GM23338 (cell line): ENCODE measurements at regions not wholly inside any gene's neighbourhood (a gene's known extent, or its start where the extent isn't known, plus 50 kb on each side); places are given as distances from the start of the nearest gene placed in this dataset.

Source experiments
- ATAC-seq: fragments of 200-7000 bp; cut with Tn5 transposase; 3 replicates; pipeline ENCODE4 v1.9.1; 2020
- DNase-seq: peaks from one replicate; pipeline ENCODE4 v3.0.0-alpha.2; 2015; ENCODE audit warnings: low spot score
- H2AFZ ChIP-seq: fragments of 200-600 bp; sonication (generic); 2 replicates; pipeline ENCODE4 v1.8.0; 2016; ENCODE audit warnings: antibody characterized with exemption, mild to moderate bottlenecking, moderate library complexity
- H3F3A ChIP-seq: fragments of 200-600 bp; sonication (generic); replicated peaks from 2 replicates; pipeline ENCODE4 v1.8.0; 2017; ENCODE audit warnings: antibody characterized with exemption, mixed run types, low read depth
- H3K27ac ChIP-seq: fragments of 200-600 bp; sonication (generic); 2 replicates; pipeline ENCODE4 v1.6.1; 2016; ENCODE audit warnings: low read depth
- H3K27me3 ChIP-seq: fragments of 200-600 bp; sonication (generic); 2 replicates; pipeline ENCODE4 v1.8.0; 2016; ENCODE audit warnings: mild to moderate bottlenecking, mixed run types, moderate library complexity; ENCODE audit not compliant: insufficient read depth
- H3K36me3 ChIP-seq: fragments of 200-600 bp; sonication (generic); 2 replicates; pipeline ENCODE4 v1.8.0; 2016; ENCODE audit warnings: mild to moderate bottlenecking; ENCODE audit not compliant: insufficient read depth
- H3K4me1 ChIP-seq: fragments of 200-600 bp; sonication (generic); 2 replicates; pipeline ENCODE4 v1.8.0; 2016; ENCODE audit warnings: mild to moderate bottlenecking, moderate library complexity; ENCODE audit not compliant: insufficient read depth
- H3K4me2 ChIP-seq: fragments of 200-600 bp; sonication (generic); 2 replicates; pipeline ENCODE4 v1.7.1; 2017; ENCODE audit warnings: mixed run types
- H3K4me3 ChIP-seq: fragments of 200-600 bp; sonication (generic); 2 replicates; pipeline ENCODE4 v1.6.1; 2016; ENCODE audit warnings: mixed run types
- H3K79me2 ChIP-seq: fragments of 200-600 bp; sonication (generic); replicated peaks from 2 replicates; pipeline ENCODE4 v1.8.0; 2017; ENCODE audit warnings: mild to moderate bottlenecking; ENCODE audit not compliant: insufficient read depth
- H3K9me2 ChIP-seq: fragments of 200-600 bp; sonication (generic); 2 replicates; pipeline ENCODE4 v1.8.0; 2017; ENCODE audit not compliant: insufficient read depth
- H4K20me1 ChIP-seq: fragments of 200-600 bp; sonication (generic); replicated peaks from 2 replicates; pipeline ENCODE4 v1.8.0; 2017; ENCODE audit warnings: mild to moderate bottlenecking; ENCODE audit not compliant: insufficient read depth
- H3K27ac Mint-ChIP-seq: 2 replicates; pipeline ENCODE4 v1.8.0; 2020; ENCODE audit warnings: inconsistent platforms, mild to moderate bottlenecking, moderate library complexity, mixed read lengths
- H3K27me3 Mint-ChIP-seq: 3 replicates; pipeline ENCODE4 v1.8.0; 2022; ENCODE audit warnings: low read depth, mild to moderate bottlenecking, moderate library complexity, mixed read lengths, inconsistent platforms; ENCODE audit not compliant: insufficient read depth, poor library complexity
- H3K36me3 Mint-ChIP-seq: 3 replicates; pipeline ENCODE4 v1.8.0; 2021; ENCODE audit warnings: low read depth, mild to moderate bottlenecking, inconsistent platforms, moderate library complexity, mixed read lengths
- H3K4me1 Mint-ChIP-seq: 3 replicates; pipeline ENCODE4 v1.8.0; 2020; ENCODE audit warnings: mild to moderate bottlenecking, inconsistent platforms, mixed read lengths
- H3K4me3 Mint-ChIP-seq: 3 replicates; pipeline ENCODE4 v1.8.0; 2021; ENCODE audit warnings: moderate library complexity, mild to moderate bottlenecking, inconsistent platforms, mixed read lengths
- H3K9me3 Mint-ChIP-seq: 3 replicates; pipeline ENCODE4 v1.8.0; 2020; ENCODE audit warnings: moderate library complexity, mild to moderate bottlenecking, inconsistent platforms, mixed read lengths
- EZH2 ChIP-seq: fragments of 200-600 bp; sonication (generic); IDR thresholded peaks from one replicate; pipeline ENCODE4 v1.8.0; 2017; ENCODE audit warnings: antibody characterized with exemption, mild to moderate bottlenecking, low read depth; ENCODE audit not compliant: unreplicated experiment
- EZH2phosphoT487 ChIP-seq: fragments of 200-600 bp; sonication (generic); IDR thresholded peaks from one replicate; pipeline ENCODE4 v1.8.1; 2018; ENCODE audit warnings: antibody characterized with exemption; ENCODE audit not compliant: unreplicated experiment
- JUNB ChIP-seq: IDR thresholded peaks from one replicate; pipeline ENCODE4 v1.6.1; 2016; ENCODE audit warnings: antibody characterized with exemption; ENCODE audit not compliant: unreplicated experiment
- POLR2AphosphoS5 ChIP-seq: IDR thresholded peaks from 2 replicates; pipeline ENCODE4 v1.6.1; 2016; ENCODE audit warnings: antibody characterized with exemption, low read depth
- REST ChIP-seq: IDR thresholded peaks from one replicate; pipeline ENCODE4 v1.6.1; 2018; ENCODE audit warnings: antibody characterized with exemption; ENCODE audit not compliant: unreplicated experiment
- STAT1 ChIP-seq: IDR thresholded peaks from one replicate; pipeline ENCODE4 v1.6.1; 2016; ENCODE audit warnings: antibody characterized with exemption; ENCODE audit not compliant: unreplicated experiment
- TF ChIP-seq, protein P1 (sequence below), 2 experiments: fragments of 200-600 bp in 1 of 2; sonication (generic) in 1 of 2; conservative IDR thresholded peaks; 2 replicates each; pipeline versions ENCODE4 v1.5.1 to v1.6.1; 2016 to 2017; ENCODE audit warnings: antibody characterized with exemption in 2 of 2, low read depth in 2 of 2, mild to moderate bottlenecking in 2 of 2, moderate library complexity in 1 of 2
- TF ChIP-seq, protein P2 (sequence below): IDR thresholded peaks from 2 replicates; pipeline ENCODE4 v1.6.1; 2016; ENCODE audit warnings: antibody characterized with exemption

DNA sequence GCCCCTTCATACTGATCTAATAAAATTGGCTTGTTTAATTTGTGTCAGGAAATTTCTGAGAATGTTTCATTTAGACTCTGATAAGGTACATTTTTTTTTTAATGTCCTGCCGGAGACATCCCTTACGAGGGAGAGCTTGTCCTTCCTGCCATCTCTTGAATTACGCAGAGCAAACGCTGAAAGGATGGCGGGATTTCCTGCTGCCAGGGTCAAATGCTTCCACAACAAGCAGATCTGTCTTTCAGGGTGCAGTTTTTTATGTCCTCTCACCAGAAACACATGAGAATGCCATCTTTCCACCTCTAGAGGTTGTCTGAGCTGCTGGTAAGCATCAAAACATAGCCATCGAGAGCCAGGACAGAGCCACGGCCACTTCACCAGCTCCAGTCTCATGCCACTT is 126.8 kb upstream of the ARHGAP5 start:
- Histone ChIP-seq H3K4me2 (0 out of 2 replicates have a peak overlapping the region, but pooled peaks have one; percentile 20), H3F3A (no peaks in the 10 kb centered on the region), H3K36me3 (no peaks in the 10 kb centered on the region; the same call in 1 of the 2 replicates), H3K4me1 (peaks cover 13% of the 10 kb centered on the region), H3K79me2 (no peaks in the 10 kb centered on the region), H3K27me3 (no peaks in the 10 kb centered on the region), H2AFZ (peak overlapping the region; percentile 95), H3K9me2 (no peaks in the 10 kb centered on the region), H4K20me1 (no peaks in the 10 kb centered on the region), H3K27ac (no peak overlapping the region), H3K4me3 (no peak overlapping the region)
- no peaks in the 10 kb centered on the region for H3K36me3 Mint-ChIP-seq
- peaks cover 7% of the 10 kb centered on the region for H3K27me3 Mint-ChIP-seq
- TF ChIP-seq STAT1 = no peak
- TF ChIP-seq, protein P1, sequence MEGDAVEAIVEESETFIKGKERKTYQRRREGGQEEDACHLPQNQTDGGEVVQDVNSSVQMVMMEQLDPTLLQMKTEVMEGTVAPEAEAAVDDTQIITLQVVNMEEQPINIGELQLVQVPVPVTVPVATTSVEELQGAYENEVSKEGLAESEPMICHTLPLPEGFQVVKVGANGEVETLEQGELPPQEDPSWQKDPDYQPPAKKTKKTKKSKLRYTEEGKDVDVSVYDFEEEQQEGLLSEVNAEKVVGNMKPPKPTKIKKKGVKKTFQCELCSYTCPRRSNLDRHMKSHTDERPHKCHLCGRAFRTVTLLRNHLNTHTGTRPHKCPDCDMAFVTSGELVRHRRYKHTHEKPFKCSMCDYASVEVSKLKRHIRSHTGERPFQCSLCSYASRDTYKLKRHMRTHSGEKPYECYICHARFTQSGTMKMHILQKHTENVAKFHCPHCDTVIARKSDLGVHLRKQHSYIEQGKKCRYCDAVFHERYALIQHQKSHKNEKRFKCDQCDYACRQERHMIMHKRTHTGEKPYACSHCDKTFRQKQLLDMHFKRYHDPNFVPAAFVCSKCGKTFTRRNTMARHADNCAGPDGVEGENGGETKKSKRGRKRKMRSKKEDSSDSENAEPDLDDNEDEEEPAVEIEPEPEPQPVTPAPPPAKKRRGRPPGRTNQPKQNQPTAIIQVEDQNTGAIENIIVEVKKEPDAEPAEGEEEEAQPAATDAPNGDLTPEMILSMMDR (conservative IDR thresholded peaks at IDR 0.05; ENCODE audit: low read depth in 2 of 2) = no peak
- no peak for TF ChIP-seq REST
- no peak for TF ChIP-seq EZH2phosphoT487
- TF ChIP-seq JUNB = no peak
- TF ChIP-seq POLR2AphosphoS5 = no peak
- H3K9me3 Mint-ChIP-seq = no peaks in the 10 kb centered on the region
- no peak overlapping the region for H3K27ac Mint-ChIP-seq
- no peak overlapping the region for H3K4me3 Mint-ChIP-seq
- H3K4me1 Mint-ChIP-seq = peaks cover 20% of the 10 kb centered on the region
- DNase-seq (no peak), ATAC-seq (no peak; the same call in 2 of the 3 replicates)

- Histone ChIP-seq H2AFZ (peak overlapping the region; percentile 95), H3K4me2 (peak overlapping the region; percentile 55; the same call in 1 of the 2 replicates), H3K27ac (no peak overlapping the region), H3K4me1 (peaks cover 13% of the 10 kb centered on the region), H3F3A (no peaks in the 10 kb centered on the region), H3K36me3 (no peaks in the 10 kb centered on the region; the same call in 1 of the 2 replicates), H3K79me2 (no peaks in the 10 kb centered on the region), H3K9me2 (no peaks in the 10 kb centered on the region), H4K20me1 (no peaks in the 10 kb centered on the region), H3K27me3 (no peaks in the 10 kb centered on the region), H3K4me3 (no peak overlapping the region)
- Mint-ChIP-seq H3K27ac (no peak overlapping the region), H3K4me1 (peaks cover 20% of the 10 kb centered on the region), H3K9me3 (peaks cover 2% of the 10 kb centered on the region), H3K27me3 (peaks cover 7% of the 10 kb centered on the region), H3K4me3 (no peak overlapping the region), H3K36me3 (no peaks in the 10 kb centered on the region)
- ATAC-seq (peak; percentile 92), DNase-seq (peak; percentile 59)
- TF ChIP-seq EZH2phosphoT487 (no peak), EZH2 (no peak)
- TF ChIP-seq, protein P2, sequence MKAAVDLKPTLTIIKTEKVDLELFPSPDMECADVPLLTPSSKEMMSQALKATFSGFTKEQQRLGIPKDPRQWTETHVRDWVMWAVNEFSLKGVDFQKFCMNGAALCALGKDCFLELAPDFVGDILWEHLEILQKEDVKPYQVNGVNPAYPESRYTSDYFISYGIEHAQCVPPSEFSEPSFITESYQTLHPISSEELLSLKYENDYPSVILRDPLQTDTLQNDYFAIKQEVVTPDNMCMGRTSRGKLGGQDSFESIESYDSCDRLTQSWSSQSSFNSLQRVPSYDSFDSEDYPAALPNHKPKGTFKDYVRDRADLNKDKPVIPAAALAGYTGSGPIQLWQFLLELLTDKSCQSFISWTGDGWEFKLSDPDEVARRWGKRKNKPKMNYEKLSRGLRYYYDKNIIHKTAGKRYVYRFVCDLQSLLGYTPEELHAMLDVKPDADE = no peak
Measured at GRCh38 chr14:31950764-31951637, 126.1 kb upstream of the ARHGAP5 start.
